ENCODE measurements at regions not wholly inside any gene's neighbourhood (a gene's known extent, or its start where the extent isn't known, plus 50 kb on each side); places are given as distances from the start of the nearest gene placed in this dataset.
"Not testable (repeated sequence)": the region's sequence is repeated elsewhere in the genome, so short reads cannot be mapped to it uniquely, and the experiment has no call there.

DNA sequence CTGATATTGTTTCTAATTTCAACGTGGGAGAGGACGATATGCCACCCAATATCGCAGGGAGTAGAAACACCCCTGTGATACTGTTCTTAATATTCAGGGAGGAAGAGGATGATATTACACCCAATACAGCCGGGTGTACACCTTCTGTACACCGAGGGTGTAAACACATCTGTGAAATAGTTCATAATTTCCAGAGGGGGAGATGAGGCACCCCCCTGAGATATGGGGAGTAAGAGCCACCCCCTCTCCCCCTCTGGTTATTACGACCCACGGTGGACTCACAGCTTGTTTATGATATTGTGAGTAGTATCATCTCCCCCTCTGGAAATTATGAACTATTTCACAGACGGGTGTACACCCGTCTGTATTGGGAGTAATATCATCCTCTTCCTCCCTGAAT lies 403.9 kb upstream of the TMEFF2 start:
- DNase-seq (ENCODE audit: low read depth in 1 of 2, low spot score in 1 of 2) = not testable (repeated sequence)

DNA sequence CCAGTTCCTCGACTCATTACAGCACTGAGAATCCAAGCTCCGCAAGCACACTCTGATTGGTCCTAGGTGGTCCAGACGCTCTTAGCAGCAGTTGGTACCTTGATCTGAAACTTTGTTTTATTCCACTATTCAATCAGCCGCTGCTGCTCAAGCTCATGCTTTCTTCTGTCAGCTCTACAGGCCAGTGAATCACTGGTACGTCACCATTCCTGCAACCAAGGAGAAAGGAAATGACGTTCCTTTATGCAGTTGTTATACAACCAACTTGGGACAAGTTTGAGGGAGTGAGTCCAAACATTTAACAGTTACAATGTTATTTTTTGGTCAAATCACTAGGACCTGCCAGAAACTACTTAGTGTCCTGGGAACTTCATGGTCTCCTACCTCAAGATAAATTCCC lies 398.8 kb upstream of the TMEFF2 start:
- DNase-seq (ENCODE audit: low read depth in 1 of 2, low spot score in 1 of 2) = no peak

DNA sequence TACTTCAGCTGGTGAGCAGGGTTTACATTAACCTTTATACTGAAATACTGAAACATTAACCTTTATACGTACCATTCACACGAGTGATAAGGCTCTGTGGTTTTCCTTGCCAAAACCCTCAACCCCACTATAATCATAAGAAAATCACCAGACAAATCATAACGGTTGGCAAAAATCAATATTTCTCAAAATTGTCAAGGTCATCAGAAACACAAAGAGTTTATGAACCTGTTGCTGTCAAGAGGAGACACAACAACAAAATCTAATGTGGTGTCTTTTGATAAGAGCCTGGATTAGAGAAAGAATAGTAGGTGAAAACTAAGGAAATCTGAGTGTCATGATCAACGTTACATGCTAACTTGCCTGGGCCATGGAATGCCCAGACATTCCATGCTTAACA lies 396.9 kb upstream of the TMEFF2 start:
- DNase-seq (ENCODE audit: low read depth in 1 of 2, low spot score in 1 of 2) = no peak

DNA sequence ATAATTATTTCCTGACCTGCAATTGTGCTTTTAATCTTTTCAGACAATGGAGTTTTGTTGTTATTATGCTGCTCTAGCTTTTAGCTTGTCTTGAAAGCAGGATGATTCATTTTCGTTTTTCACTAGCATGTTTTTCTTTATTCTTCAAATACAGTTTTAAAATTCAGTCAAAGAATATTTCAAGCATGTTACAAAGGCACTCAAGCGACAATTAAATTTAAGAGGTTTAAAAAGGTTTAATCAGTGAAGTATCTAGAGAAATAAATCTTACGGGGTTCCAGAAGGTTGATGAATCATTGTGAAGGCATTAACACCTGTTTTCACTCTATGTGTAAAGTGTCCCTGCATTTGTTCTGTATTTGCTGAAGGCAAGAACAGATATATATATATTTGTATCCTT lies 390.7 kb upstream of the TMEFF2 start:
- DNase-seq (ENCODE audit: low read depth in 1 of 2, low spot score in 1 of 2) = no peak

GRCh38 chr2:192584976-192585375 lies 390.2 kb upstream of the TMEFF2 start:
- DNase-seq (ENCODE audit: low read depth in 1 of 2, low spot score in 1 of 2) = no peak

DNA sequence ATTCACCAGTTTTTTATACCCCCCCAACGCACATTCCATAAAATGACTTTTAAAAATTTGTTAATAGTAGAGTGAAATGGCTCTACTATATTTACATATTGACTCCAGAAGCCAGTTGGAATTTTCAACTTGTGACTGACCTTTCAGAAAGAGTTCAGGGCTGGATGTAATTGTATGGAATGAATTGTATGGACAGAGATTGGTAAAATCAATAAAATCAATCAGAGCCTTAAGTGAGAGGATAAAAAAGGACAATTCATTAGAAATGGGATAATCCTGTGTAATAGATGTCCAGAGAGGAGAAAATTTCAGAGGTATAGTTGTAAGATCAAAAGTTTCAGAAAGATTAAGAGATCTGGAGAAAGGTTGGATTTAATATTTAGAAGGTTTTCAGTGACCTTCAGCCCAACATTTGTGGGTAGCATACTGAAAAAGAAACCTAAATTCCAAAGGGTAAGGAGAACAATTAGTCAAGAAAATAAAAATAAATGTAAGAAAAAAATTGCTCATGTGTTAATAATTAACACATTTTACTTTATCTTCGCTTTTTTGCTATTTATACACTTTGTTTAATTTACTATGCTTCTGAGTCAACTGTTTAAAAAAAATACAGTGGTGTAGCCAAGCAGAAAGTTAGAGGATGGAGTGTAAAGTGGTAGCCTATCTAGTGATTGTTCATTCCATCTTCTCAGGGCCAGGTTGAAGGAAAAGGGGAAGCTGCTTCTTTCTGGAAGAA lies 385.4 kb upstream of the TMEFF2 start:
- no peak for DNase-seq (ENCODE audit: low read depth in 1 of 2, low spot score in 1 of 2)

- DNase-seq (ENCODE audit: low read depth in 1 of 2, low spot score in 1 of 2) = no peak
Measured at GRCh38 chr2:192578780-192579179, 384.0 kb upstream of the TMEFF2 start.

DNA sequence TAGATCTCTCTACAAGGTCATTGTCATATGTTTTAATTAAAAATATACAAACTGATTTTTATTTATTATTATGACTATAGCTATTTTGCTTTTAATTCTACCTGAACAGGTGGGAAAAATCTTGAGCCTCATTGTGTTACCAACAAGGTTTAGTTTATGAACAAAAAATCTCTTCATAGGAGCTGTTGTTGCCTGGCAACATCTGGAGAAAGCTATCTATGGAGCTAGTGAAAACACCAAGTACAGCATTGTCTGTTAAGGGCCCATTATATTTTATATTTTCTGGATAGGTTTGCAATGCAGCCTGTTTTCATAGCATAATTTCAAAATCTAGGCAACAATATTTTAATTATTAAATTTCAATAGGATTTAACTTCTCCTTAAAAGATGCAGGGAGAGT lies 383.0 kb upstream of the TMEFF2 start:
- no peak for DNase-seq (ENCODE audit: low read depth in 1 of 2, low spot score in 1 of 2)

DNA sequence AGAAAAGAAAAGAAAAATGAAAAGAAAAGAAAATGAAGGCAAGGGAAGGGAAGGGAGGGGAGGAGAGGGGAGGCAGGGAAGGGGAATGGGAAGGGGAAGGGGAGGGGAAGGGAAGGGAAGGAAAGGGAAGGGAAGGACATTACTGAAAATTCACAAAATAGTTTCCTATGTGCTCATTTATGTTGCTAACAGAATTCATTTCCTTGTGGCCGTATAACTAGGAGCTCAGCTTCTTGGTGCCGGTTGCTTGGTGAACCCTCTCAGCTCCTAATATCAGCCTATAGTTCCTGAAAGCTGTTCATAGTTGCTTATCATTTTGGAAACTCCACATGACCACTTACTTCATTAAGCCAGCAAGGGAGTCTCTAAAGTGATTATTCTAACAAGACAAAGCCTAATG lies 379.8 kb upstream of the TMEFF2 start:
- DNase-seq (ENCODE audit: low read depth in 1 of 2, low spot score in 1 of 2) = no peak

DNA sequence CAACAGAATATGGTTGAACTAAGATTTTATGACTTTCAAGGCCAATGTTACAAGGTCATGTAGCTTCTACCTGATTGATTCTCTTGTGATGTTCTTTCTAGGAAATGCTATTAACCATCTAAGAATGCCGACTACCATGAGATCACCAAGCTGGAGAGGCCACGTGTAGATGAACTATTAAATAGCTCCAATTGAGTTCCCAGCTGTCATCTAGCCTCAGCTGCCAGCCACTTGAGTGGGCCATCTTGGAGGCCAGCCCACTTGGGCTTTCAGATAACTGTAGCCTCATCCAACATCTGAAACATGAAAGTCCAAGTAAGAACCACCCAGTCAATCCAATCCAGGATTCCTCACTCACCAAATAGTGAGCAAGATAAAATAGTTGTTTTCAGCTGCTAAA lies 376.9 kb upstream of the TMEFF2 start:
- DNase-seq (ENCODE audit: low read depth in 1 of 2, low spot score in 1 of 2) = no peak

GRCh38 chr2:192570788-192571187 lies 376.1 kb upstream of the TMEFF2 start:
- no peak for DNase-seq (ENCODE audit: low read depth in 1 of 2, low spot score in 1 of 2)

DNA sequence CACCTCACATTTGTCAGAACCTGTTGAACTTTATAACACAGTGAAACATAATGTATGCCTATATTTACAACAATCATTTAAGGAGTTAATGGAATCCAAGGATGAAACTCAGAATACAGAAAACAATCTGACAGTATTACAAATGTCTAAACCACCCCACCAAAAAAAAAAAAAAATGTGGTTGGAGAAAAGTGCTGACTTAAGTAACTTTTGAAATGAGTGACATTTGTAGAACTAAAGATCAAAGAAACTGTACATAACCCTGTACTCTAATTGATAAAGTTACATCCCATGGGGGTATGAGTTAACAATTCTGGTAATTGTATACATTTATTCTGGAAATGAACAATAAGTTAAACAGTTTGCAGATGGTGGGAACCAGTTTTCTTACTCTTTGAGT lies 372.1 kb upstream of the TMEFF2 start:
- no peak for DNase-seq (ENCODE audit: low read depth in 1 of 2, low spot score in 1 of 2)

- DNase-seq (ENCODE audit: low read depth in 1 of 2, low spot score in 1 of 2) = no peak
Measured at GRCh38 chr2:192560326-192560725, 365.6 kb upstream of the TMEFF2 start.

DNA sequence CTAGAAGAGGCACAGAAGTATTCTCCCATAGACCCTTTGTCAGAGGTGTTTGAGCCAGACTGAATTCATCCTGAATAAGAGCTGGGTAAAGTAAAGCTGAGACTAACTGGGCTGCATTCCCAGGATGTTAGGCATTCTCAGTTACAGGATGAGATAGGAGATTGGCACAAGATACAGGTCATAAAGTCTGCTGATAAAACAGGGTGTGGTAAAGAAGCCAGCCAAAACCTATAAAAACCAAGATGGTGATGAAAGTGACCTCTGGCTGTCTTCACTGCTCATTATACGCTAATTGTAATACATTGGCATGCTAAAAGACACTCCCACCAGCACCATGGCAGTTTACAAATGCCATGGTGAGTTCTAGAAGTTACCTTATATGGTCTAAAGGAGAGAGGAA lies 364.9 kb upstream of the TMEFF2 start:
- no peak for DNase-seq (ENCODE audit: low read depth in 1 of 2, low spot score in 1 of 2)

GRCh38 chr2:192558637-192559036 lies 363.9 kb upstream of the TMEFF2 start:
- no peak for DNase-seq (ENCODE audit: low read depth in 1 of 2, low spot score in 1 of 2)

DNA sequence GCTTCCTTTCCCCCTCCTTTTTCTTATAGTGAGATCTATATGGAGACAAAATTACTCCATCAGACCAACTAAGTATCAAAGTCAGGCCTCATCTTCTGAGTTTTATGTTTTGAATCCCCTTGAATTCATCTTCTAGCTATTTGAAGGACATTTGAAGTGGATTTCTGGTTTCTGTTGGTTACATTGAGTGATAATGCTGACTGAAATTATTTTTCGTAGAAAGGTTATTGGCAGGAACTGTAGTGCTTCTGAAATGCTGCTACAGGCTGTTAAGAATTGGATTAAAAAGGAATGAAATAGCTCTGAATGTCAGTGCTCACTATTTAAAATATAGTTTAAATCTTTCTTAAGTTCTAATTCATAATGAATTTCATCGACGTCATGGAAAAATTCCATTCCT lies 361.0 kb upstream of the TMEFF2 start:
- no peak for DNase-seq (ENCODE audit: low read depth in 1 of 2, low spot score in 1 of 2)

- no peak for DNase-seq (ENCODE audit: low read depth in 1 of 2, low spot score in 1 of 2)
Measured at GRCh38 chr2:192551760-192552159, 357.0 kb upstream of the TMEFF2 start.

- DNase-seq (ENCODE audit: low read depth in 1 of 2, low spot score in 1 of 2) = no peak
Measured at GRCh38 chr2:192546565-192546964, 351.8 kb upstream of the TMEFF2 start.

- no peak for DNase-seq (ENCODE audit: low read depth in 1 of 2, low spot score in 1 of 2)
Measured at GRCh38 chr2:192544371-192544955, 349.7 kb upstream of the TMEFF2 start.

DNA sequence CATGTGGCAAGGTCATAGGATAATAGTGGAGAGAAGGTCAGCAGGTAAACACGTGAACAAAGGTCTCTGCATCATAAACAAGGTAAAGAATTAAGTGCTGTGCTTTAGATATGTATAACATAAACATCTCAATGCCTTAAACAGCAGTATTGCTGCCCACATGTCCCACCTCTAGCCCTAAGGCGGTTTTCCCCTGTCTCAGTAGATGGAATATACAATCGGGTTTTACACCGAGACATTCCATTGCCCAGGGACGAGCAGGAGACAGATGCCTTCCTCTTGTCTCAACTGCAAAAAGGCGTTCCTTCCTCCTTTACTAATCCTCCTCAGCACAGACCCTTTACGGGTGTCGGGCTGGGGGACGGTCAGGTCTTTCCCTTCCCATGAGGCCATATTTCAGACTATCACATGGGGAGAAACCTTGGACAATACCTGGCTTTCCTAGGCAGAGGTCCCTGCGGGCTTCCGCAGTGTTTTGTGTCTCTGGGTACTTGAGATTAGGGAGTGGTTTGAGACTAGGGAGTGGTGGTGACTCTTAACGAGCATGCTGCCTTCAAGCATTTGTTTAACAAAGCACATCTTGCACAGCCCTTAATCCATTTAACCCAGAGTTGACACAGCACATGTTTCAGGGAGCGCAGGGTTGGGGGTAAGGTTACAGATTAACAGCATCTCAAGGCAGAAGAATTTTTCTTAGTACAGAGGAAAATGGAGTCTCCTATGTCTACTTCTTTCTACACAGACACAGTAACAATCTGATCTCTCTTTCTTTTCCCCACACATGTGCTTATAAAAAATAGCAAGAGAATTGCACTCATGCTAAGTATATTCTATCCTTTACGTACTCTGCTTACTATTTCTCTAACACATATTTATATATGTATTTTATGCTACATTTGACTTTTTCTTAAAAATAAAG lies 347.7 kb upstream of the TMEFF2 start:
- not testable (repeated sequence) for DNase-seq (ENCODE audit: low read depth in 1 of 2, low spot score in 1 of 2)

DNA sequence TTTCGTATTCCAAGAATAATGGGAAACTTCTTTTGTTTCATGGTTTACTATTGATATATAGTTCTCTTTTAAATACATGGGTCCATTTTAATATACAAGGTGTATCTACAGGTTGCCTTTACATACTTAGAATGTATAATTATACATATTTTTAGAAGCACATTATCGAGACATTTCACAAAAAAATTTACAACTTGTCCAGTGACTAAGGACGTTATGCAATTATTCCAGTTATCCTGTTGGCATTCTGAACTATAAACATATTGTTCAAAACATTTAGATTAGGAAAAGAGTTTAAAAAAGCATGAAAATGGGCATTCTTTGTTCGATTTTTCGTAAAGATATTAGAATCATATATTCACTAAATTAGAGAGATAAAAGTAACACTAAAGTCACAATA lies 344.6 kb upstream of the TMEFF2 start:
- no peak for DNase-seq (ENCODE audit: low read depth in 1 of 2, low spot score in 1 of 2)
